ENCODE measurements at regions not wholly inside any gene's neighbourhood (a gene's known extent, or its start where the extent isn't known, plus 50 kb on each side); places are given as distances from the start of the nearest gene placed in this dataset.

DNA sequence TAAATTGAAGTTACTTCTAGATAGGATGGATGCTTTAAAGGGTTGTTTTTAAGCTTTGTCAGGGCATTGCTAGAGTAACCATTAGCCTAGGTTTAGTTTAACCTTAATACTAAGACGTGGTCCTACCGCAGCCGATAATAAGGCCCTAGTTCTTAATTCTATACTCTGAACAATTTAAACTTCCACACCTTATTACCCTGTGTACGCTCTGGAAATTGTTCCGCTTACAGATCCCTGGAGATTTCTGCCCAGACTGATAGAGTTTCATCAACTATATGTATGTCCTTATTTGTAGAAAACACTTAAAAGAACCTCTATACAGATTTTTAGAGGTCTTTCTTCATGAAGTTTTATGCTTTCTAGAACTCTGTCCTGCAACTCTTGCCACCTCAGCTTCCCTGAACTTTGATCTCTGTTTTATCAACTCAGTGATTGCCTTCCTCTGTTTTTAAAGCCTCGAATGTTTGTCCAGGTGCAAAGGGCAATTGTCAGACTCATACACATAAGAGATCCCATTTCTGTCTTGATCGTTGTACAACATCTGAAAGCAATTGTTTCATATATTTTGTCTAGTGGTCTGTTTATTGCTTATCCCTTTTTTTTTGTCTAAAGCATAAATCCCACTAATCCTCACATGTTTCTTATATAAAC lies 71.1 kb upstream of the VCX start:
- TF ChIP-seq, protein P1, sequence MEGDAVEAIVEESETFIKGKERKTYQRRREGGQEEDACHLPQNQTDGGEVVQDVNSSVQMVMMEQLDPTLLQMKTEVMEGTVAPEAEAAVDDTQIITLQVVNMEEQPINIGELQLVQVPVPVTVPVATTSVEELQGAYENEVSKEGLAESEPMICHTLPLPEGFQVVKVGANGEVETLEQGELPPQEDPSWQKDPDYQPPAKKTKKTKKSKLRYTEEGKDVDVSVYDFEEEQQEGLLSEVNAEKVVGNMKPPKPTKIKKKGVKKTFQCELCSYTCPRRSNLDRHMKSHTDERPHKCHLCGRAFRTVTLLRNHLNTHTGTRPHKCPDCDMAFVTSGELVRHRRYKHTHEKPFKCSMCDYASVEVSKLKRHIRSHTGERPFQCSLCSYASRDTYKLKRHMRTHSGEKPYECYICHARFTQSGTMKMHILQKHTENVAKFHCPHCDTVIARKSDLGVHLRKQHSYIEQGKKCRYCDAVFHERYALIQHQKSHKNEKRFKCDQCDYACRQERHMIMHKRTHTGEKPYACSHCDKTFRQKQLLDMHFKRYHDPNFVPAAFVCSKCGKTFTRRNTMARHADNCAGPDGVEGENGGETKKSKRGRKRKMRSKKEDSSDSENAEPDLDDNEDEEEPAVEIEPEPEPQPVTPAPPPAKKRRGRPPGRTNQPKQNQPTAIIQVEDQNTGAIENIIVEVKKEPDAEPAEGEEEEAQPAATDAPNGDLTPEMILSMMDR (IDR thresholded peaks at IDR 0.05; ENCODE audit: extremely low read depth in 1 of 2, insufficient read depth in 1 of 2, low read depth in 1 of 2, low read length in 2 of 2): no peak
- TF ChIP-seq POLR2AphosphoS5 (IDR thresholded peaks at IDR 0.05; ENCODE audit: insufficient read depth, low read depth, low read length): no peak
- no peak for TF ChIP-seq EZH2 (IDR thresholded peaks at IDR 0.05; ENCODE audit: borderline replicate concordance, low read depth, low read length, severe bottlenecking)
- no peak for TF ChIP-seq POLR2A (IDR thresholded peaks at IDR 0.05; ENCODE audit: low read depth, low read length)
- TF ChIP-seq GATA2 (IDR thresholded peaks at IDR 0.05; ENCODE audit: insufficient read depth, insufficient read length, low read depth, low read length): no peak
- no peak for TF ChIP-seq MYC (IDR thresholded peaks at IDR 0.05; ENCODE audit: low read depth, low read length)
